HepG2 (cell line): ENCODE measurements at regions not wholly inside any gene's neighbourhood (a gene's known extent, or its start where the extent isn't known, plus 50 kb on each side); places are given as distances from the start of the nearest gene placed in this dataset.

Experiments
- ATAC-seq: fragments of 200-7000 bp; cut with Tn5 transposase; 3 replicates; pipeline ENCODE4 v1.9.1; 2020; ENCODE audit warnings: mild to moderate bottlenecking, moderate library complexity
- BruUV-seq: library from RNA; stranded (reverse); fragments of 400-500 nt; replicated peaks from 2 replicates; lab custom pipeline; 2021; lab: Mats Ljungman, UMichigan
- CTCF ChIA-PET: fragments of 300-600 bp; formaldehyde crosslinking; extraction: SDS; loops from one replicate; lab custom pipeline; 2021; ENCODE audit warnings: low total read pairs, inconsistent platforms, low intra/inter-chr PET ratio; lab: Yijun Ruan, JAX
- POLR2A ChIA-PET: fragments of 350-600 bp; sonication (Branson Sonifier 250); formaldehyde crosslinking; loops from one replicate; lab custom pipeline; 2020; ENCODE audit warnings: antibody characterized with exemption, inconsistent platforms; lab: Yijun Ruan, JAX
- DNase-seq: peaks from one replicate; pipeline ENCODE4 v3.0.0-alpha.2; 2015; ENCODE audit warnings: low spot score
- FAIRE-seq: peaks from 3 replicates; lab custom pipeline; 2011; peaks lifted over from hg19 to GRCh38; lab: Jason Lieb, UNC
- H2AFZ ChIP-seq: one replicate; pipeline ENCODE4 v1.6.1; 2011; ENCODE audit warnings: low read length, inconsistent platforms
- H3K27ac ChIP-seq: fragments of 300-600 bp; 3 replicates; pipeline ENCODE4 v1.8.0; 2011; ENCODE audit warnings: mixed run types, mild to moderate bottlenecking, mixed read lengths, low read length, inconsistent platforms; ENCODE audit not compliant: insufficient read depth; ENCODE audit errors: extremely low read length
- H3K27me3 ChIP-seq, 2 experiments: fragments of 200-600 bp in 1 of 2; 2 replicates in 1 of 2; 3 replicates in 1 of 2; pipeline versions ENCODE4 v1.6.0 to v1.8.0; 2011; ENCODE audit warnings: low read length in 2 of 2, mild to moderate bottlenecking in 2 of 2, moderate library complexity in 2 of 2, inconsistent platforms in 1 of 2; ENCODE audit not compliant: insufficient read depth in 2 of 2, control insufficient read depth in 1 of 2
- H3K36me3 ChIP-seq, 2 experiments: fragments of 200-600 bp in 1 of 2; replicated peaks in 1 of 2; 2 replicates in 1 of 2; 3 replicates in 1 of 2; pipeline versions ENCODE4 v1.5.1 to v1.8.0; 2011; ENCODE audit warnings: low read length in 2 of 2, inconsistent platforms in 1 of 2; ENCODE audit not compliant: insufficient read depth in 2 of 2, control insufficient read depth in 1 of 2
- H3K4me1 ChIP-seq: 2 replicates; pipeline ENCODE4 v1.5.1; 2012; ENCODE audit warnings: low read length, inconsistent platforms; ENCODE audit not compliant: insufficient read depth
- H3K4me2 ChIP-seq: 2 replicates; pipeline ENCODE4 v1.6.0; 2011; ENCODE audit warnings: low read depth, low read length, inconsistent platforms
- H3K4me3 ChIP-seq, 3 experiments: fragments of 200-600 bp in 1 of 3; sonication (generic), shearing (Covaris generic) in 1 of 3; replicated peaks in 1 of 3; 2 replicates each; pipeline ENCODE4 v1.5.1; 2011 to 2016; ENCODE audit warnings: low read length in 3 of 3, inconsistent platforms in 2 of 3, low read depth in 2 of 3, mild to moderate bottlenecking in 2 of 3, control low read depth in 1 of 3, mixed read lengths in 1 of 3; ENCODE audit not compliant: insufficient read depth in 1 of 3
- H3K79me2 ChIP-seq: one replicate; pipeline ENCODE4 v1.6.1; 2011; ENCODE audit warnings: low read length, inconsistent platforms; ENCODE audit not compliant: insufficient read depth
- H3K9ac ChIP-seq: 2 replicates; pipeline ENCODE4 v1.6.0; 2011; ENCODE audit warnings: mild to moderate bottlenecking, low read depth, low read length, inconsistent platforms; ENCODE audit not compliant: insufficient read depth
- H3K9me3 ChIP-seq: 2 replicates; pipeline ENCODE4 v1.5.1; 2012; ENCODE audit warnings: mild to moderate bottlenecking, low read length
- H4K20me1 ChIP-seq: 2 replicates; pipeline ENCODE4 v1.6.0; 2011; ENCODE audit warnings: inconsistent platforms, mild to moderate bottlenecking, low read length, moderate library complexity; ENCODE audit not compliant: insufficient read depth
- CEBPB ChIP-seq: IDR thresholded peaks from 2 replicates; pipeline ENCODE4 v1.6.1; 2011; ENCODE audit warnings: low read depth, low read length, improper control_type of control experiment, borderline replicate concordance
- CEBPG ChIP-seq: IDR thresholded peaks from 2 replicates; pipeline ENCODE4 v1.6.1; 2016
- LCORL ChIP-seq, 2 experiments: fragments of 450-650 bp in 1 of 2; sonication (generic) in 1 of 2; formaldehyde crosslinking in 1 of 2; IDR thresholded peaks; 2 replicates each; pipeline versions ENCODE4 v1.5.0 to v1.6.1; 2017 to 2020; ENCODE audit warnings: antibody characterized with exemption in 1 of 2, missing genetic modification reagents in 1 of 2
- PHF21A ChIP-seq: sonication (generic); formaldehyde crosslinking; IDR thresholded peaks from 2 replicates; pipeline ENCODE4 v1.5.0; 2020; ENCODE audit warnings: mild to moderate bottlenecking, missing genetic modification reagents
- PHF5A ChIP-seq: IDR thresholded peaks from one replicate; pipeline ENCODE4 v1.6.1; 2018; ENCODE audit warnings: low read depth, missing genetic modification reagents; ENCODE audit not compliant: unreplicated experiment
- POGZ ChIP-seq: sonication (generic); formaldehyde crosslinking; IDR thresholded peaks from 2 replicates; pipeline ENCODE4 v1.4.0; 2020; ENCODE audit warnings: mild to moderate bottlenecking, missing genetic modification reagents
- RBAK ChIP-seq: sonication (generic); formaldehyde crosslinking; IDR thresholded peaks from 2 replicates; pipeline ENCODE4 v1.5.1; 2020; ENCODE audit warnings: mild to moderate bottlenecking, missing genetic modification reagents
- RXRB ChIP-seq: IDR thresholded peaks from 2 replicates; pipeline ENCODE4 v1.6.1; 2016; ENCODE audit warnings: borderline replicate concordance, missing genetic modification reagents, missing compliant biosample characterization
- ZEB1 ChIP-seq: IDR thresholded peaks from 2 replicates; pipeline ENCODE4 v1.6.1; 2012; ENCODE audit warnings: mild to moderate bottlenecking, low read depth, inconsistent platforms; ENCODE audit not compliant: insufficient replicate concordance
- ZNF24 ChIP-seq: fragments of 450-650 bp; IDR thresholded peaks from 2 replicates; pipeline ENCODE4 v1.6.1; 2017; ENCODE audit warnings: antibody characterized with exemption, mild to moderate bottlenecking
- ZNF614 ChIP-seq: IDR thresholded peaks from 2 replicates; pipeline ENCODE4 v1.6.1; 2018; ENCODE audit warnings: missing biosample characterization, missing genetic modification reagents, inconsistent platforms, borderline replicate concordance
- WGBS: methylation state at CpG from one replicate; pipeline ENCODE4 v1.1.6; 2017; ENCODE audit warnings: low lambda C conversion rate; 5-methylcytosine and 5-hydroxymethylcytosine counted together
- in situ Hi-C: cut with HindIII; loops from 2 replicates; pipeline ENCODE4 v1.10.0; 2017; ENCODE audit warnings: low pct_unique_long_range_greater_than_20kb; ENCODE audit not compliant: extremely low pct_ligation_motif_present
- intact Hi-C: fragments of 100-400 bp; cut with micrococcal nuclease; formaldehyde crosslinking; loops from one replicate; pipeline ENCODE4 v1.10.0; 2022; ENCODE audit not compliant: unreplicated experiment
- TF ChIP-seq, protein P1 (sequence below): sonication (generic); formaldehyde crosslinking; IDR thresholded peaks from 2 replicates; pipeline ENCODE4 v1.5.1; 2020; ENCODE audit warnings: missing genetic modification reagents, mild to moderate bottlenecking, borderline replicate concordance
- TF ChIP-seq, protein P2 (sequence below): sonication (generic); formaldehyde crosslinking; IDR thresholded peaks from 2 replicates; pipeline ENCODE4 v1.5.0; 2020; ENCODE audit warnings: missing genetic modification reagents, mild to moderate bottlenecking, borderline replicate concordance
- TF ChIP-seq, protein P3 (sequence below): IDR thresholded peaks from 2 replicates; pipeline ENCODE4 v1.6.1; 2016; ENCODE audit warnings: mild to moderate bottlenecking, missing biosample characterization, missing genetic modification reagents
- TF ChIP-seq, protein P4 (sequence below): IDR thresholded peaks from 2 replicates; pipeline ENCODE4 v1.4.0; 2020; ENCODE audit warnings: mild to moderate bottlenecking, missing genetic modification reagents
- TF ChIP-seq, protein P5 (sequence below): sonication (generic); formaldehyde crosslinking; IDR thresholded peaks from 2 replicates; pipeline ENCODE4 v1.8.0; 2022; ENCODE audit warnings: mild to moderate bottlenecking, missing genetic modification reagents; ENCODE audit not compliant: insufficient replicate concordance

DNA sequence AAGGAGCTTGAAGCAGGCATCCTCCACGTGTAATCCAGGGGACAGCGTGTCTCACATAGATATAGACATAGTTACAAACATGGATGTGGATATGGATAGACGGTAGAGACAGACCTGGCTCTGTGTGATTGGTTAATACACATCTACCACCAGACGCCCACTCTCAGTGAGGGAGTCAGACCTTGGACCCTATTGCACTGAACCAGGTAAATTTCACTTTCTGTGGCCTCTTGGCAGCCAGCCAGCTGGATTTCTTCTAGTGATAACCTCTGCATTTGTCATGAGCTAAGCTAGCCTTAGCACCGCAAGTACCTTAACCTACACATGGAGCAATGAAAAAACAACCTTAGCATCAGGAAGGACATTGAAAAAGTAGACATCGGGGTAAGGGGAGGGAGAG, 79.2 kb upstream of the ACSL4 start:
- no peaks in the 10 kb centered on the region for H3K79me2 ChIP-seq
- CTCF ChIA-PET, result no interaction called here
- intact Hi-C loops, result no loop called here
- no peaks in the 10 kb centered on the region for H3K27me3 ChIP-seq
- no peak overlapping the region for H3K4me3 ChIP-seq
- H3K27ac ChIP-seq, result peak overlapping the region; percentile 67
- no peak overlapping the region for H3K9ac ChIP-seq
- FAIRE-seq, result peak; percentile 77
- no TSS peak for BruUV-seq
- in situ Hi-C loops, result no loop called here
- H3K4me1 ChIP-seq, result peaks cover 57% of the 10 kb centered on the region
- POLR2A ChIA-PET, result interaction anchor here (1.4 to 3.0 kb wide), 3 partner anchors 10 to 73 kb away, joined by 3 to 13 read pairs (median 7); no protein-coding TSS in a partner anchor
- H3K36me3 ChIP-seq, result no peaks in the 10 kb centered on the region
- DNase-seq, result peak; percentile 86
- H2AFZ ChIP-seq, result no peak overlapping the region
- H4K20me1 ChIP-seq, result no peaks in the 10 kb centered on the region
- H3K9me3 ChIP-seq, result no peaks in the 10 kb centered on the region
- H3K4me2 ChIP-seq, result peak overlapping the region; percentile 45
- 15% methylated on average over 6 of the region's 6 CpGs for WGBS
- ATAC-seq, result peak; percentile 96
- TF ChIP-seq POGZ (CRISPR knock-in tag) (peak; percentile 52; the same call in 1 of the 2 replicates), ZNF614 (CRISPR knock-in tag) (0 out of 2 replicates have a peak, but pooled peaks have one; percentile 55), LCORL (IDR thresholded peaks at IDR 0.05) (0 out of 2 replicates have a peak, but pooled peaks have one; percentile 40), LCORL (CRISPR knock-in tag; IDR thresholded peaks at IDR 0.05) (no peak), CEBPB (peak; percentile 53; the same call in 1 of the 2 replicates), PHF21A (CRISPR knock-in tag) (peak; percentile 49; the same call in 1 of the 2 replicates), RXRB (CRISPR knock-in tag) (no peak), CEBPG (peak; percentile 57), ZEB1 (peak; percentile 40), ZNF24 (0 out of 2 replicates have a peak, but pooled peaks have one; percentile 43), PHF5A (CRISPR knock-in tag) (no peak), RBAK (no peak)
- TF ChIP-seq, protein P1, sequence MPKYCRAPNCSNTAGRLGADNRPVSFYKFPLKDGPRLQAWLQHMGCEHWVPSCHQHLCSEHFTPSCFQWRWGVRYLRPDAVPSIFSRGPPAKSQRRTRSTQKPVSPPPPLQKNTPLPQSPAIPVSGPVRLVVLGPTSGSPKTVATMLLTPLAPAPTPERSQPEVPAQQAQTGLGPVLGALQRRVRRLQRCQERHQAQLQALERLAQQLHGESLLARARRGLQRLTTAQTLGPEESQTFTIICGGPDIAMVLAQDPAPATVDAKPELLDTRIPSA, result no peak
- TF ChIP-seq, protein P2, sequence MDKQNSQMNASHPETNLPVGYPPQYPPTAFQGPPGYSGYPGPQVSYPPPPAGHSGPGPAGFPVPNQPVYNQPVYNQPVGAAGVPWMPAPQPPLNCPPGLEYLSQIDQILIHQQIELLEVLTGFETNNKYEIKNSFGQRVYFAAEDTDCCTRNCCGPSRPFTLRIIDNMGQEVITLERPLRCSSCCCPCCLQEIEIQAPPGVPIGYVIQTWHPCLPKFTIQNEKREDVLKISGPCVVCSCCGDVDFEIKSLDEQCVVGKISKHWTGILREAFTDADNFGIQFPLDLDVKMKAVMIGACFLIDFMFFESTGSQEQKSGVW (CRISPR knock-in tag), result no peak
- TF ChIP-seq, protein P3, sequence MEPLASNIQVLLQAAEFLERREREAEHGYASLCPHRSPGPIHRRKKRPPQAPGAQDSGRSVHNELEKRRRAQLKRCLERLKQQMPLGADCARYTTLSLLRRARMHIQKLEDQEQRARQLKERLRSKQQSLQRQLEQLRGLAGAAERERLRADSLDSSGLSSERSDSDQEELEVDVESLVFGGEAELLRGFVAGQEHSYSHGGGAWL (CRISPR knock-in tag), result no peak
- TF ChIP-seq, protein P4, sequence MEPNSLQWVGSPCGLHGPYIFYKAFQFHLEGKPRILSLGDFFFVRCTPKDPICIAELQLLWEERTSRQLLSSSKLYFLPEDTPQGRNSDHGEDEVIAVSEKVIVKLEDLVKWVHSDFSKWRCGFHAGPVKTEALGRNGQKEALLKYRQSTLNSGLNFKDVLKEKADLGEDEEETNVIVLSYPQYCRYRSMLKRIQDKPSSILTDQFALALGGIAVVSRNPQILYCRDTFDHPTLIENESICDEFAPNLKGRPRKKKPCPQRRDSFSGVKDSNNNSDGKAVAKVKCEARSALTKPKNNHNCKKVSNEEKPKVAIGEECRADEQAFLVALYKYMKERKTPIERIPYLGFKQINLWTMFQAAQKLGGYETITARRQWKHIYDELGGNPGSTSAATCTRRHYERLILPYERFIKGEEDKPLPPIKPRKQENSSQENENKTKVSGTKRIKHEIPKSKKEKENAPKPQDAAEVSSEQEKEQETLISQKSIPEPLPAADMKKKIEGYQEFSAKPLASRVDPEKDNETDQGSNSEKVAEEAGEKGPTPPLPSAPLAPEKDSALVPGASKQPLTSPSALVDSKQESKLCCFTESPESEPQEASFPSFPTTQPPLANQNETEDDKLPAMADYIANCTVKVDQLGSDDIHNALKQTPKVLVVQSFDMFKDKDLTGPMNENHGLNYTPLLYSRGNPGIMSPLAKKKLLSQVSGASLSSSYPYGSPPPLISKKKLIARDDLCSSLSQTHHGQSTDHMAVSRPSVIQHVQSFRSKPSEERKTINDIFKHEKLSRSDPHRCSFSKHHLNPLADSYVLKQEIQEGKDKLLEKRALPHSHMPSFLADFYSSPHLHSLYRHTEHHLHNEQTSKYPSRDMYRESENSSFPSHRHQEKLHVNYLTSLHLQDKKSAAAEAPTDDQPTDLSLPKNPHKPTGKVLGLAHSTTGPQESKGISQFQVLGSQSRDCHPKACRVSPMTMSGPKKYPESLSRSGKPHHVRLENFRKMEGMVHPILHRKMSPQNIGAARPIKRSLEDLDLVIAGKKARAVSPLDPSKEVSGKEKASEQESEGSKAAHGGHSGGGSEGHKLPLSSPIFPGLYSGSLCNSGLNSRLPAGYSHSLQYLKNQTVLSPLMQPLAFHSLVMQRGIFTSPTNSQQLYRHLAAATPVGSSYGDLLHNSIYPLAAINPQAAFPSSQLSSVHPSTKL (CRISPR knock-in tag), result peak; percentile 58; the same call in 1 of the 2 replicates
- TF ChIP-seq, protein P5, sequence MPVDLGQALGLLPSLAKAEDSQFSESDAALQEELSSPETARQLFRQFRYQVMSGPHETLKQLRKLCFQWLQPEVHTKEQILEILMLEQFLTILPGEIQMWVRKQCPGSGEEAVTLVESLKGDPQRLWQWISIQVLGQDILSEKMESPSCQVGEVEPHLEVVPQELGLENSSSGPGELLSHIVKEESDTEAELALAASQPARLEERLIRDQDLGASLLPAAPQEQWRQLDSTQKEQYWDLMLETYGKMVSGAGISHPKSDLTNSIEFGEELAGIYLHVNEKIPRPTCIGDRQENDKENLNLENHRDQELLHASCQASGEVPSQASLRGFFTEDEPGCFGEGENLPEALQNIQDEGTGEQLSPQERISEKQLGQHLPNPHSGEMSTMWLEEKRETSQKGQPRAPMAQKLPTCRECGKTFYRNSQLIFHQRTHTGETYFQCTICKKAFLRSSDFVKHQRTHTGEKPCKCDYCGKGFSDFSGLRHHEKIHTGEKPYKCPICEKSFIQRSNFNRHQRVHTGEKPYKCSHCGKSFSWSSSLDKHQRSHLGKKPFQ (CRISPR knock-in tag), result no peak
